ENCODE measurements at regions not wholly inside any gene's neighbourhood (a gene's known extent, or its start where the extent isn't known, plus 50 kb on each side); places are given as distances from the start of the nearest gene placed in this dataset.
"Not testable (repeated sequence)": the region's sequence is repeated elsewhere in the genome, so short reads cannot be mapped to it uniquely, and the experiment has no call there.

GRCh38 chr7:91754280-91754679, 126.2 kb downstream of the MTERF1 start:
- not testable (repeated sequence) for H3K9me3 ChIP-seq (ENCODE audit: control insufficient read depth, low read depth, low read length); H3K27ac ChIP-seq (ENCODE audit: low read length); H3K36me3 ChIP-seq (ENCODE audit: control insufficient read depth, insufficient read depth, low read length); H3K4me1 ChIP-seq (ENCODE audit: control insufficient read depth, insufficient read depth, low read length); H3K4me3 ChIP-seq (ENCODE audit: low read length); H3K27me3 ChIP-seq (ENCODE audit: control insufficient read depth, insufficient read depth, low read length)
- WGBS (ENCODE audit: insufficient coverage, low lambda C conversion rate): no CpG with 5 or more reads among the region's 1 CpG
- DNase-seq: peak in 1 of 2 donors; percentile 9

- DNase-seq; H3K4me3 ChIP-seq (ENCODE audit: low read length); H3K4me1 ChIP-seq (ENCODE audit: control insufficient read depth, insufficient read depth, low read length); H3K36me3 ChIP-seq (ENCODE audit: control insufficient read depth, insufficient read depth, low read length); H3K27me3 ChIP-seq (ENCODE audit: control insufficient read depth, insufficient read depth, low read length); H3K27ac ChIP-seq (ENCODE audit: low read length); H3K9me3 ChIP-seq (ENCODE audit: control insufficient read depth, low read depth, low read length): not testable (repeated sequence)
These were observed 125.4 kb downstream of the MTERF1 start for GRCh38 chr7:91755121-91755520.

- Histone ChIP-seq H3K9me3 (ENCODE audit: control insufficient read depth, low read depth, low read length) (no peaks in the 10 kb centered on the region), H3K4me1 (ENCODE audit: control insufficient read depth, insufficient read depth, low read length) (peaks cover 2% of the 10 kb centered on the region), H3K27ac (ENCODE audit: low read length) (peak overlapping the region; percentile 33), H3K4me3 (ENCODE audit: low read length) (no peak overlapping the region), H3K27me3 (ENCODE audit: control insufficient read depth, insufficient read depth, low read length) (no peaks in the 10 kb centered on the region), H3K36me3 (ENCODE audit: control insufficient read depth, insufficient read depth, low read length) (no peaks in the 10 kb centered on the region)
- DNase-seq: peak; percentile 77 to 85
- no CpG with 5 or more reads among the region's 4 CpGs for WGBS (ENCODE audit: insufficient coverage, low lambda C conversion rate)
These were observed 121.2 kb downstream of the MTERF1 start for GRCh38 chr7:91759205-91759863.

GRCh38 chr7:91767820-91768219, 112.7 kb downstream of the MTERF1 start:
- H3K9me3 ChIP-seq (ENCODE audit: control insufficient read depth, low read depth, low read length): no peaks in the 10 kb centered on the region
- WGBS (ENCODE audit: insufficient coverage, low lambda C conversion rate): no CpG with 5 or more reads among the region's 10 CpGs
- no peak overlapping the region for H3K27ac ChIP-seq (ENCODE audit: low read length)
- no peak for DNase-seq
- no peak overlapping the region for H3K4me3 ChIP-seq (ENCODE audit: low read length)
- H3K4me1 ChIP-seq (ENCODE audit: control insufficient read depth, insufficient read depth, low read length): no peaks in the 10 kb centered on the region
- H3K36me3 ChIP-seq (ENCODE audit: control insufficient read depth, insufficient read depth, low read length): no peaks in the 10 kb centered on the region
- H3K27me3 ChIP-seq (ENCODE audit: control insufficient read depth, insufficient read depth, low read length): no peaks in the 10 kb centered on the region

GRCh38 chr7:91771394-91771793, 109.1 kb downstream of the MTERF1 start:
- H3K27me3 ChIP-seq (ENCODE audit: control insufficient read depth, insufficient read depth, low read length): no peaks in the 10 kb centered on the region
- no peaks in the 10 kb centered on the region for H3K9me3 ChIP-seq (ENCODE audit: control insufficient read depth, low read depth, low read length)
- H3K4me1 ChIP-seq (ENCODE audit: control insufficient read depth, insufficient read depth, low read length): no peaks in the 10 kb centered on the region
- WGBS (ENCODE audit: insufficient coverage, low lambda C conversion rate): 75% methylated on average over 1 of the region's 1 CpG
- H3K36me3 ChIP-seq (ENCODE audit: control insufficient read depth, insufficient read depth, low read length): no peaks in the 10 kb centered on the region
- DNase-seq: no peak
- no peak overlapping the region for H3K27ac ChIP-seq (ENCODE audit: low read length)
- no peak overlapping the region for H3K4me3 ChIP-seq (ENCODE audit: low read length)

- Histone ChIP-seq H3K27me3 (ENCODE audit: control insufficient read depth, insufficient read depth, low read length) (no peaks in the 10 kb centered on the region), H3K4me1 (ENCODE audit: control insufficient read depth, insufficient read depth, low read length) (no peaks in the 10 kb centered on the region), H3K9me3 (ENCODE audit: control insufficient read depth, low read depth, low read length) (no peaks in the 10 kb centered on the region), H3K27ac (ENCODE audit: low read length) (no peak overlapping the region), H3K4me3 (ENCODE audit: low read length) (no peak overlapping the region), H3K36me3 (ENCODE audit: control insufficient read depth, insufficient read depth, low read length) (no peaks in the 10 kb centered on the region)
- peak in 1 of 2 donors; percentile 23 for DNase-seq
- WGBS (ENCODE audit: insufficient coverage, low lambda C conversion rate): 90% methylated on average over 2 of the region's 4 CpGs
These were observed 108.3 kb downstream of the MTERF1 start for GRCh38 chr7:91771921-91772815.

- Histone ChIP-seq H3K4me1 (ENCODE audit: control insufficient read depth, insufficient read depth, low read length) (no peaks in the 10 kb centered on the region), H3K27ac (ENCODE audit: low read length) (no peak overlapping the region), H3K36me3 (ENCODE audit: control insufficient read depth, insufficient read depth, low read length) (no peaks in the 10 kb centered on the region), H3K9me3 (ENCODE audit: control insufficient read depth, low read depth, low read length) (no peaks in the 10 kb centered on the region), H3K27me3 (ENCODE audit: control insufficient read depth, insufficient read depth, low read length) (no peaks in the 10 kb centered on the region), H3K4me3 (ENCODE audit: low read length) (no peak overlapping the region)
- 92% methylated on average over 2 of the region's 2 CpGs for WGBS (ENCODE audit: insufficient coverage, low lambda C conversion rate)
- no peak for DNase-seq
These were observed 104.3 kb downstream of the MTERF1 start for GRCh38 chr7:91776171-91776570.

- no peaks in the 10 kb centered on the region for H3K4me1 ChIP-seq (ENCODE audit: control insufficient read depth, insufficient read depth, low read length)
- no peak overlapping the region for H3K4me3 ChIP-seq (ENCODE audit: low read length)
- H3K27ac ChIP-seq (ENCODE audit: low read length): no peak overlapping the region
- 100% methylated on average over 1 of the region's 3 CpGs for WGBS (ENCODE audit: insufficient coverage, low lambda C conversion rate)
- no peak for DNase-seq
- H3K27me3 ChIP-seq (ENCODE audit: control insufficient read depth, insufficient read depth, low read length): no peaks in the 10 kb centered on the region
- H3K36me3 ChIP-seq (ENCODE audit: control insufficient read depth, insufficient read depth, low read length): no peaks in the 10 kb centered on the region
- H3K9me3 ChIP-seq (ENCODE audit: control insufficient read depth, low read depth, low read length): no peaks in the 10 kb centered on the region
These were observed 103.0 kb downstream of the MTERF1 start for GRCh38 chr7:91777522-91777921.

GRCh38 chr7:91778416-91778815, 102.1 kb downstream of the MTERF1 start:
- no peaks in the 10 kb centered on the region for H3K9me3 ChIP-seq (ENCODE audit: control insufficient read depth, low read depth, low read length)
- no peak overlapping the region for H3K27ac ChIP-seq (ENCODE audit: low read length)
- no peaks in the 10 kb centered on the region for H3K36me3 ChIP-seq (ENCODE audit: control insufficient read depth, insufficient read depth, low read length)
- no peak overlapping the region for H3K4me3 ChIP-seq (ENCODE audit: low read length)
- WGBS (ENCODE audit: insufficient coverage, low lambda C conversion rate): 20% methylated on average over 1 of the region's 1 CpG
- no peaks in the 10 kb centered on the region for H3K4me1 ChIP-seq (ENCODE audit: control insufficient read depth, insufficient read depth, low read length)
- no peak for DNase-seq
- H3K27me3 ChIP-seq (ENCODE audit: control insufficient read depth, insufficient read depth, low read length): no peaks in the 10 kb centered on the region

- no peak overlapping the region for H3K4me3 ChIP-seq (ENCODE audit: low read length)
- 100% methylated on average over 2 of the region's 5 CpGs for WGBS (ENCODE audit: insufficient coverage, low lambda C conversion rate)
- H3K9me3 ChIP-seq (ENCODE audit: control insufficient read depth, low read depth, low read length): no peaks in the 10 kb centered on the region
- H3K36me3 ChIP-seq (ENCODE audit: control insufficient read depth, insufficient read depth, low read length): no peaks in the 10 kb centered on the region
- H3K4me1 ChIP-seq (ENCODE audit: control insufficient read depth, insufficient read depth, low read length): no peaks in the 10 kb centered on the region
- no peak for DNase-seq
- no peaks in the 10 kb centered on the region for H3K27me3 ChIP-seq (ENCODE audit: control insufficient read depth, insufficient read depth, low read length)
- H3K27ac ChIP-seq (ENCODE audit: low read length): no peak overlapping the region
These were observed 100.0 kb downstream of the MTERF1 start for GRCh38 chr7:91780521-91780920.
